B cell (primary cell): ENCODE measurements at regions not wholly inside any gene's neighbourhood (a gene's known extent, or its start where the extent isn't known, plus 50 kb on each side); places are given as distances from the start of the nearest gene placed in this dataset.

Experiments used
- ATAC-seq: fragments of 200-7000 bp; cut with Tn5 transposase; one replicate; pipeline ENCODE4 v1.10.0; 2021; ENCODE audit warnings: low read depth, mild to moderate bottlenecking, moderate number of reproducible peaks, moderate library complexity
- CTCF ChIA-PET: fragments of 350-600 bp; sonication (Branson Sonifier 250); formaldehyde crosslinking; loops from one replicate; lab custom pipeline; 2021; ENCODE audit warnings: antibody characterized with exemption, inconsistent platforms; lab: Charles Lee
- POLR2A ChIA-PET: fragments of 350-600 bp; sonication (Branson Sonifier 250); formaldehyde crosslinking; loops from one replicate; lab custom pipeline; 2021; ENCODE audit warnings: antibody characterized with exemption; lab: Charles Lee
- DNase-seq: peaks from one replicate; pipeline ENCODE4 v3.0.0; 2013
- H2AFZ ChIP-seq: 2 replicates; pipeline ENCODE4 v1.6.1; 2012; ENCODE audit warnings: mild to moderate bottlenecking, low read depth, low read length; ENCODE audit not compliant: insufficient read depth, poor library complexity, severe bottlenecking
- H3K27ac ChIP-seq, 2 donors: 1 replicate in 1 of 2; 2 replicates in 1 of 2; pipeline ENCODE4 v1.5.1; 2012 to 2013; ENCODE audit warnings: low read length in 2 of 2, mild to moderate bottlenecking in 2 of 2, moderate library complexity in 1 of 2
- H3K27me3 ChIP-seq, 4 experiments: fragments of 200-600 bp in 1 of 4; sonication (generic) in 1 of 4; replicated peaks in 1 of 4; 1 replicate in 2 of 4; 2 replicates in 2 of 4; pipeline versions ENCODE4 v1.6.1 to v1.7.0; 2013 to 2016; ENCODE audit warnings: low read length in 3 of 4, mild to moderate bottlenecking in 2 of 4, mixed read lengths in 1 of 4, moderate library complexity in 1 of 4; ENCODE audit not compliant: insufficient read depth in 4 of 4, control insufficient read depth in 3 of 4; ENCODE audit errors: control extremely low read depth in 1 of 4
- H3K36me3 ChIP-seq, 2 experiments: replicated peaks in 1 of 2; 1 replicate in 1 of 2; 2 replicates in 1 of 2; pipeline versions ENCODE4 v1.6.1 to v1.7.1; 2013; ENCODE audit warnings: low read length in 1 of 2; ENCODE audit not compliant: insufficient read depth in 2 of 2, control insufficient read depth in 1 of 2; ENCODE audit errors: control extremely low read depth in 1 of 2, extremely low read depth in 1 of 2
- H3K4me1 ChIP-seq, 2 donors: fragments of 200-600 bp in 1 of 2; sonication (generic) in 1 of 2; 1 replicate in 1 of 2; 2 replicates in 1 of 2; pipeline versions ENCODE4 v1.5.1 to v1.6.1; 2013 to 2017; ENCODE audit warnings: low read length in 2 of 2; ENCODE audit not compliant: control insufficient read depth in 2 of 2, insufficient read depth in 2 of 2
- H3K4me2 ChIP-seq: replicated peaks from 2 replicates; pipeline ENCODE3; 2012; ENCODE audit warnings: mild to moderate bottlenecking, low read depth, low read length; ENCODE audit not compliant: poor library complexity, severe bottlenecking
- H3K4me3 ChIP-seq, 5 experiments: fragments of 200-600 bp in 1 of 5; sonication (generic) in 1 of 5; 1 replicate in 3 of 5; 2 replicates in 2 of 5; pipeline versions ENCODE4 v1.5.1 to v1.7.0; 2011 to 2016; ENCODE audit warnings: low read length in 4 of 5, mild to moderate bottlenecking in 4 of 5, low read depth in 2 of 5, control low read depth in 1 of 5, moderate library complexity in 1 of 5; ENCODE audit not compliant: insufficient read depth in 1 of 5; ENCODE audit errors: control extremely low read depth in 1 of 5, extremely low read depth in 1 of 5
- H3K79me2 ChIP-seq: fragments of 200-600 bp; sonication (generic); one replicate; pipeline ENCODE4 v1.6.0; 2016; ENCODE audit warnings: low read length; ENCODE audit not compliant: control insufficient read depth, insufficient read depth
- H3K9ac ChIP-seq: fragments of 200-600 bp; sonication (generic); 2 replicates; pipeline ENCODE4 v1.6.1; 2017; ENCODE audit warnings: mild to moderate bottlenecking, low read length, moderate library complexity
- H3K9me3 ChIP-seq, 3 donors: one replicate each; pipeline versions ENCODE4 v1.6.1 to v1.7.1; 2013; ENCODE audit warnings: low read length in 2 of 3; ENCODE audit not compliant: control insufficient read depth in 2 of 3, insufficient read depth in 1 of 3; ENCODE audit errors: control extremely low read depth in 1 of 3
- H4K20me1 ChIP-seq: 2 replicates; pipeline ENCODE4 v1.6.0; 2012; ENCODE audit warnings: mild to moderate bottlenecking, low read length; ENCODE audit not compliant: insufficient read depth, control insufficient read depth, poor library complexity, severe bottlenecking
- H3K27ac Mint-ChIP-seq: one replicate; pipeline ENCODE4 v1.8.0; 2021; ENCODE audit warnings: mixed read lengths
- H3K27me3 Mint-ChIP-seq: one replicate; pipeline ENCODE4 v1.8.0; 2021; ENCODE audit warnings: mixed read lengths
- H3K4me1 Mint-ChIP-seq: one replicate; pipeline ENCODE4 v1.8.0; 2021; ENCODE audit warnings: mixed read lengths
- H3K4me3 Mint-ChIP-seq: one replicate; pipeline ENCODE4 v1.8.0; 2021; ENCODE audit warnings: mixed read lengths
- H3K9me3 Mint-ChIP-seq: one replicate; pipeline ENCODE4 v1.8.0; 2022; ENCODE audit warnings: mixed read lengths; ENCODE audit not compliant: insufficient read depth
- CTCF ChIP-seq: fragments of 200-600 bp; IDR thresholded peaks from one replicate; pipeline ENCODE4 v1.8.0; 2022; ENCODE audit warnings: antibody characterized with exemption, mild to moderate bottlenecking
- EZH2 ChIP-seq: IDR thresholded peaks from 2 replicates; pipeline ENCODE4 v1.6.1; 2012; ENCODE audit warnings: borderline replicate concordance, low read depth, mild to moderate bottlenecking, moderate library complexity, low read length; ENCODE audit not compliant: insufficient read depth, poor library complexity, severe bottlenecking
- WGBS: methylation state at CpG from one replicate; pipeline ENCODE4 v1.1.5; 2013; ENCODE audit warnings: missing lambda C conversion rate; ENCODE audit not compliant: insufficient coverage; 5-methylcytosine and 5-hydroxymethylcytosine counted together
- intact Hi-C: fragments of 100-400 bp; cut with micrococcal nuclease; formaldehyde crosslinking; loops from one replicate; pipeline ENCODE4 v1.10.0; 2022

GRCh38 chr1:172822886-172823285 is 164.0 kb downstream of the FASLG start:
- H3K27ac ChIP-seq = no peak overlapping the region
- no peaks in the 10 kb centered on the region for H3K36me3 ChIP-seq
- H3K4me1 Mint-ChIP-seq = peaks cover 26% of the 10 kb centered on the region
- H3K9me3 ChIP-seq = no peaks in the 10 kb centered on the region
- H3K4me2 ChIP-seq = no peak overlapping the region
- H4K20me1 ChIP-seq = no peaks in the 10 kb centered on the region
- no peaks in the 10 kb centered on the region for H3K27me3 ChIP-seq
- no peaks in the 10 kb centered on the region for H3K9me3 Mint-ChIP-seq
- H3K27me3 Mint-ChIP-seq = no peaks in the 10 kb centered on the region
- TF ChIP-seq EZH2 (no peak), CTCF (no peak)
- no peak for DNase-seq
- no peak overlapping the region for H3K27ac Mint-ChIP-seq
- H3K4me3 Mint-ChIP-seq = no peak overlapping the region
- intact Hi-C loops = no loop called here
- no peak overlapping the region for H2AFZ ChIP-seq
- no peak overlapping the region for H3K4me3 ChIP-seq
- no peak for ATAC-seq
- peaks cover 27 to 37% of the 10 kb centered on the region in 2 donors for H3K4me1 ChIP-seq
- ChIA-PET POLR2A (interaction anchor here (0.7 kb wide), 2 partner anchors 42 to 157 kb away, joined by 3 to 11 read pairs; no protein-coding TSS in a partner anchor), CTCF (interaction anchor here (8.3 to 9.1 kb wide), 2 partner anchors 80 to 379 kb away, joined by 122 to 266 read pairs; partner anchors contain the start of gene TNFSF4)
- no CpG with 5 or more reads among the region's 1 CpG for WGBS
- H3K9ac ChIP-seq = no peak overlapping the region
- H3K79me2 ChIP-seq = no peaks in the 10 kb centered on the region

- Histone ChIP-seq H3K27ac (no peak overlapping the region), H3K9me3 (no peaks in the 10 kb centered on the region), H3K36me3 (no peaks in the 10 kb centered on the region), H3K9ac (no peak overlapping the region), H3K4me2 (no peak overlapping the region), H2AFZ (no peak overlapping the region), H3K27me3 (no peaks in the 10 kb centered on the region), H3K4me1 (peaks cover 24 to 30% of the 10 kb centered on the region in 2 donors), H4K20me1 (no peaks in the 10 kb centered on the region), H3K79me2 (no peaks in the 10 kb centered on the region), H3K4me3 (no peak overlapping the region)
- ChIA-PET CTCF (interaction anchor here (8.3 to 9.1 kb wide), 2 partner anchors 80 to 378 kb away, joined by 122 to 266 read pairs; partner anchors contain the start of gene TNFSF4), POLR2A (interaction anchor here (0.7 kb wide), 2 partner anchors 41 to 156 kb away, joined by 3 to 11 read pairs; no protein-coding TSS in a partner anchor)
- DNase-seq = no peak
- intact Hi-C loops = no loop called here
- Mint-ChIP-seq H3K27ac (no peak overlapping the region), H3K9me3 (no peaks in the 10 kb centered on the region), H3K4me3 (no peak overlapping the region), H3K27me3 (no peaks in the 10 kb centered on the region), H3K4me1 (peaks cover 20% of the 10 kb centered on the region)
- no peak for ATAC-seq
- TF ChIP-seq EZH2 (no peak), CTCF (no peak)
Measured at GRCh38 chr1:172823534-172823933, 164.6 kb downstream of the FASLG start.
